Left colon (tissue), 2 donors: ENCODE measurements at regions not wholly inside any gene's neighbourhood (a gene's known extent, or its start where the extent isn't known, plus 50 kb on each side); places are given as distances from the start of the nearest gene placed in this dataset.
"Not testable (repeated sequence)": the region's sequence is repeated elsewhere in the genome, so short reads cannot be mapped to it uniquely, and the experiment has no call there.

ENCODE experiments used
- ATAC-seq: fragments of 200-7000 bp; cut with Tn5 transposase; one replicate; pipeline ENCODE4 v1.9.1; 2020; ENCODE audit warnings: mild to moderate bottlenecking, moderate library complexity
- DNase-seq, 2 donors: peaks; one replicate each; pipeline ENCODE4 v3.0.0-alpha.2; 2020
- intact Hi-C, 2 donors: fragments of 100-400 bp; cut with DNase I in 1 of 2; cut with micrococcal nuclease in 1 of 2; formaldehyde crosslinking; loops; one replicate each; pipeline versions ENCODE4 v1.11.2 to v1.14.0; 2022; cut with DNase I, micrococcal nuclease
- donor health status: DM: no; HTN: no; CAD: no.
- donor health status: DM: yes; HTN: yes; CAD: no.

GRCh38 chr14:101687756-101688546 lies 73.6 kb upstream of the PPP2R5C start:
- no peak for DNase-seq
- ATAC-seq = peak; percentile 59
- intact Hi-C loops = no loop called here

GRCh38 chr14:101689039-101689501 lies 72.4 kb upstream of the PPP2R5C start:
- intact Hi-C loops = no loop called here
- ATAC-seq (no peak), DNase-seq (no peak)

GRCh38 chr14:101689966-101690365 lies 71.5 kb upstream of the PPP2R5C start:
- intact Hi-C loops, ATAC-seq, DNase-seq: not testable (repeated sequence)

GRCh38 chr14:101695659-101696058 lies 65.8 kb upstream of the PPP2R5C start:
- ATAC-seq (no peak), DNase-seq (no peak)
- intact Hi-C loops = no loop called here

GRCh38 chr14:101704140-101704539 lies 57.4 kb upstream of the PPP2R5C start:
- no peak for ATAC-seq
- DNase-seq = no peak
- intact Hi-C loops = no loop called here

GRCh38 chr14:101705733-101706508 lies 55.6 kb upstream of the PPP2R5C start:
- peak; percentile 75 for ATAC-seq
- intact Hi-C loops = no loop called here

GRCh38 chr14:101706509-101707067 lies 54.9 kb upstream of the PPP2R5C start:
- peak; percentile 1 for ATAC-seq
- DNase-seq = no peak
- intact Hi-C loops = no loop called here

More at GRCh38 chr14:101705733-101706508, 55.6 kb upstream of the PPP2R5C start:
- peak; percentile 63 to 65 for DNase-seq

GRCh38 chr14:101707068-101707842 lies 54.3 kb upstream of the PPP2R5C start:
- intact Hi-C loops = no loop called here
- ATAC-seq (peak; percentile 57), DNase-seq (peak; percentile 41 to 50)

- ATAC-seq (no peak), DNase-seq (no peak)
- intact Hi-C loops = no loop called here
Measured at GRCh38 chr14:101707863-101708620, 53.5 kb upstream of the PPP2R5C start.

- intact Hi-C loops = no loop called here
- DNase-seq = no peak
Measured at GRCh38 chr14:101708853-101709532, 52.5 kb upstream of the PPP2R5C start.

GRCh38 chr14:101709533-101709881 lies 52.0 kb upstream of the PPP2R5C start:
- intact Hi-C loops = no loop called here
- no peak for DNase-seq

More at GRCh38 chr14:101708853-101709532, 52.5 kb upstream of the PPP2R5C start:
- no peak for ATAC-seq

GRCh38 chr14:101709962-101710931 lies 51.3 kb upstream of the PPP2R5C start:
- ATAC-seq = peak; percentile 57
- peak in 1 of 2 donors; percentile 64 for DNase-seq
- intact Hi-C loops = no loop called here

More at GRCh38 chr14:101709533-101709881, 52.0 kb upstream of the PPP2R5C start:
- ATAC-seq = no peak

- no peak for DNase-seq
- ATAC-seq = no peak
- intact Hi-C loops = no loop called here
Measured at GRCh38 chr14:101711041-101711856, 50.3 kb upstream of the PPP2R5C start.
